ENCODE measurements at regions not wholly inside any gene's neighbourhood (a gene's known extent, or its start where the extent isn't known, plus 50 kb on each side); places are given as distances from the start of the nearest gene placed in this dataset.
"Not testable (repeated sequence)": the region's sequence is repeated elsewhere in the genome, so short reads cannot be mapped to it uniquely, and the experiment has no call there.

GRCh38 chr2:89027115-89027514 is 335.6 kb downstream of the RPIA start:
- DNase-seq: not testable (repeated sequence)

- not testable (repeated sequence) for DNase-seq
These were observed 336.1 kb downstream of the RPIA start for GRCh38 chr2:89027536-89027935.

- DNase-seq: not testable (repeated sequence)
These were observed 337.8 kb downstream of the RPIA start for GRCh38 chr2:89029257-89029656.

GRCh38 chr2:89048138-89049066 is 356.9 kb downstream of the RPIA start:
- DNase-seq: peak; percentile 4

- DNase-seq: not testable (repeated sequence)
These were observed 367.1 kb downstream of the RPIA start for GRCh38 chr2:89058616-89059015.

GRCh38 chr2:89061174-89061573 is 369.7 kb downstream of the RPIA start:
- DNase-seq: not testable (repeated sequence)

GRCh38 chr2:89076771-89077170 is 385.3 kb downstream of the RPIA start:
- not testable (repeated sequence) for DNase-seq

GRCh38 chr2:89092911-89093310 is 401.4 kb downstream of the RPIA start:
- DNase-seq: not testable (repeated sequence)

GRCh38 chr2:89095060-89095459 is 403.6 kb downstream of the RPIA start:
- not testable (repeated sequence) for DNase-seq

- DNase-seq: not testable (repeated sequence)
These were observed 411.1 kb downstream of the RPIA start for GRCh38 chr2:89102587-89102986.

GRCh38 chr2:89106369-89107019 is 415.0 kb downstream of the RPIA start:
- DNase-seq: not testable (repeated sequence)

- not testable (repeated sequence) for DNase-seq
These were observed 421.0 kb downstream of the RPIA start for GRCh38 chr2:89112434-89112833.

- DNase-seq: not testable (repeated sequence)
These were observed 421.8 kb downstream of the RPIA start for GRCh38 chr2:89113286-89113685.

- DNase-seq: not testable (repeated sequence)
These were observed 438.0 kb downstream of the RPIA start for GRCh38 chr2:89129440-89129839.

GRCh38 chr2:89130665-89131308 is 439.3 kb downstream of the RPIA start:
- not testable (repeated sequence) for DNase-seq

- DNase-seq: not testable (repeated sequence)
These were observed 451.5 kb downstream of the RPIA start for GRCh38 chr2:89142959-89143358.

- not testable (repeated sequence) for DNase-seq
These were observed 453.9 kb downstream of the RPIA start for GRCh38 chr2:89145342-89145741.

- DNase-seq: not testable (repeated sequence)
These were observed 456.8 kb downstream of the RPIA start for GRCh38 chr2:89148256-89148655.

- not testable (repeated sequence) for DNase-seq
These were observed 460.2 kb downstream of the RPIA start for GRCh38 chr2:89151699-89152098.

- not testable (repeated sequence) for DNase-seq
These were observed 461.0 kb downstream of the RPIA start for GRCh38 chr2:89152501-89152900.

GRCh38 chr2:89153210-89153609 is 461.7 kb downstream of the RPIA start:
- DNase-seq: not testable (repeated sequence)

GRCh38 chr2:89154247-89154682 is 462.8 kb downstream of the RPIA start:
- not testable (repeated sequence) for DNase-seq

- DNase-seq: not testable (repeated sequence)
These were observed 468.8 kb downstream of the RPIA start for GRCh38 chr2:89160306-89160705.

Data from stimulated activated CD4-positive, alpha-beta T cell treated with anti-CD3 and anti-CD28 coated beads, Interleukin-4, amount 100 ng/mL, for 24 hours (primary cell).